ENCODE measurements at regions not wholly inside any gene's neighbourhood (a gene's known extent, or its start where the extent isn't known, plus 50 kb on each side); places are given as distances from the start of the nearest gene placed in this dataset.

DNA sequence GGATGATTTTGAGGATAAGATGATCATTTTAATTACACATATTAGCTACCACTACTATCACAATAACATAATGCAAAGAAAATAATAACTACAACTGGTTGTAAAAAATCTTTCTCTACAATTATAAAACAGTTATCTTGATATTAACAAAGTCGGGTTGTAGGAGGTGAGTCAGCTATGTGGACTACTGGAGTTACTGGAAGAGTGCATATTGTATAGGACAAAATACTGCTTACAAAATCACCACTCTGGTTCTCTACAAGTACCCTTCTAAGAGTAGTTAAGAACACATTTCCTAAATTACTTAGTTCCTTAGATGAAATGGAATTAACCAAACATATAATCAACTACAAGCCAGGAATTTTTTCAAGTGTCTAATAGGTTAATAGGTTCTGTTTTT is 74.1 kb downstream of the HYCC1 start:
- no peak for TF ChIP-seq CTCF (conservative IDR thresholded peaks at IDR 0.05)
- Mint-ChIP-seq H3K36me3 (ENCODE audit: low read depth) (no peaks in the 10 kb centered on the region), H3K4me3 (no peak overlapping the region), H3K9me3 (no peaks in the 10 kb centered on the region), H3K27me3 (ENCODE audit: low read depth) (no peaks in the 10 kb centered on the region), H3K27ac (ENCODE audit: unreplicated experiment) (no peak overlapping the region), H3K4me1 (no peaks in the 10 kb centered on the region)
- no peak for DNase-seq (ENCODE audit: low read depth, low spot score)

DNA sequence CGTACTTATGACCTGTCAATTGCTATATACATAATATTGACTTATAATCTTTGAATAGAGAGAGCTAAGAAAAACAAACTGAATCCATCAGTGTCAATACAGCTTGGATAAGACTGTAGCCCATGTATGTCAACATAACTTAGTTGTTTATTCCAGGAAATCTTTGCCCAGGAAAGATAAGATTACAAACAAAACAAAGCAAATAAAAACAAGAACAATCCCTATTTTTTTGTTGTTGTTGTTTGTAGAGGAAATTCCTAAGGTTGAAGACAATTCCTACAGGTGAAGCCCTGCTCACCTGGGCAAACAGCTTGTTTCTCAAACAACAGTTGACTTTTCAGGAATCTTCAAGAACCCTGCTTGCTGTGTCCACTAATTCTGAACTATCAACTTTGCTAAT is 76.0 kb downstream of the HYCC1 start:
- peaks cover under 1% of the 10 kb centered on the region for H3K9me3 Mint-ChIP-seq
- H3K27ac Mint-ChIP-seq (ENCODE audit: unreplicated experiment) = no peak overlapping the region
- TF ChIP-seq CTCF (conservative IDR thresholded peaks at IDR 0.05) = no peak
- H3K4me1 Mint-ChIP-seq = no peaks in the 10 kb centered on the region
- no peaks in the 10 kb centered on the region for H3K27me3 Mint-ChIP-seq (ENCODE audit: low read depth)
- H3K36me3 Mint-ChIP-seq (ENCODE audit: low read depth) = no peaks in the 10 kb centered on the region
- H3K4me3 Mint-ChIP-seq = no peak overlapping the region
- no peak for DNase-seq (ENCODE audit: low read depth, low spot score)

- H3K4me1 Mint-ChIP-seq = no peaks in the 10 kb centered on the region
- no peak overlapping the region for H3K4me3 Mint-ChIP-seq
- TF ChIP-seq CTCF (conservative IDR thresholded peaks at IDR 0.05) = no peak
- DNase-seq (ENCODE audit: low read depth, low spot score) = no peak
- peaks cover 11% of the 10 kb centered on the region for H3K9me3 Mint-ChIP-seq
- peaks cover 4% of the 10 kb centered on the region for H3K36me3 Mint-ChIP-seq (ENCODE audit: low read depth)
- H3K27me3 Mint-ChIP-seq (ENCODE audit: low read depth) = no peaks in the 10 kb centered on the region
- no peak overlapping the region for H3K27ac Mint-ChIP-seq (ENCODE audit: unreplicated experiment)
These were observed 77.7 kb downstream of the HYCC1 start for GRCh38 chr7:22936246-22936645.

GRCh38 chr7:22935269-22935668 is 78.7 kb downstream of the HYCC1 start:
- Mint-ChIP-seq H3K27me3 (ENCODE audit: low read depth) (no peaks in the 10 kb centered on the region), H3K36me3 (ENCODE audit: low read depth) (peaks cover 8% of the 10 kb centered on the region), H3K4me3 (no peak overlapping the region), H3K9me3 (peaks cover 15% of the 10 kb centered on the region), H3K27ac (ENCODE audit: unreplicated experiment) (no peak overlapping the region), H3K4me1 (no peaks in the 10 kb centered on the region)
- no peak for DNase-seq (ENCODE audit: low read depth, low spot score)
- no peak for TF ChIP-seq CTCF (conservative IDR thresholded peaks at IDR 0.05)

DNA sequence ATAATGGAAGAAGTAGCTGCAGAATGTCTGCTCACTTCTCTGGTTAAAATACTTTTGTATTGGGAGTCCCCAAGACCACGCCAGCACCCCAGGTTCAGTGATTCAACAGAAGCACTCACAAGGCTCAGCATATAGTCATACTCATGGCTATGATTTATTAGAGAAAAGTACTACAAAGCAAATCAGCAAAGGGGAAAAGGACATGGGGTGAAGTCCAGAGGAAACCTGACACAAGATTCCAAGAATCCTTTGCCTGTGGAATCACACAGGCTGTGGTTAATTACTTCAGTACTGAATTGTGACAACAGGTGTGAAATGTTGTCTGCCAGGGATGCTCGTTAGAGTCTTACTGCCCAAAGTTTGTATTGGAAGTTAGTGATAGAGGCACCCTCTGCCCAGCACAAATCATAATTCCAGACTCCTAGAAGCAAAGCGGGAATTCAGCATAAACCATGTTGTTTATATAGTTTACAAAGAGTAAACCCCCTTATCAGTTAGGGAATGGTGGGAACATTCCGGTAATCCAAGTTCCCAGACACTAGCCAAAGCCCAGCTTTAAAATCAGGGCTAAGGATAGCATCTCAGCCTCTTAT is 79.4 kb downstream of the HYCC1 start:
- no peak for DNase-seq (ENCODE audit: low read depth, low spot score)
- Mint-ChIP-seq H3K4me1 (no peaks in the 10 kb centered on the region), H3K36me3 (ENCODE audit: low read depth) (peaks cover 8% of the 10 kb centered on the region), H3K9me3 (peaks cover 15% of the 10 kb centered on the region), H3K27me3 (ENCODE audit: low read depth) (no peaks in the 10 kb centered on the region), H3K4me3 (no peak overlapping the region), H3K27ac (ENCODE audit: unreplicated experiment) (no peak overlapping the region)
- TF ChIP-seq CTCF (conservative IDR thresholded peaks at IDR 0.05) = no peak
